GM18873 (cell line): ENCODE measurements at regions not wholly inside any gene's neighbourhood (a gene's known extent, or its start where the extent isn't known, plus 50 kb on each side); places are given as distances from the start of the nearest gene placed in this dataset.
"Not testable (repeated sequence)": the region's sequence is repeated elsewhere in the genome, so short reads cannot be mapped to it uniquely, and the experiment has no call there.

ENCODE experiments used
- ATAC-seq: cut with Tn5 transposase; IDR thresholded peaks from one replicate; pipeline ENCODE4 v1.9.1; 2021; ENCODE audit warnings: mild to moderate bottlenecking, moderate library complexity, moderate number of reproducible peaks; ENCODE audit not compliant: unreplicated experiment, low FRiP score

- no peak for ATAC-seq
Observed at GRCh38 chr19:28122734-28123133, 1090.2 kb downstream of the UQCRFS1 start.

- ATAC-seq: no peak
Observed at GRCh38 chr19:28118235-28118634, 1094.7 kb downstream of the UQCRFS1 start.

GRCh38 chr19:28117143-28117542, 1095.8 kb downstream of the UQCRFS1 start:
- ATAC-seq: no peak

- not testable (repeated sequence) for ATAC-seq
Observed at GRCh38 chr19:28116379-28116778, 1096.6 kb downstream of the UQCRFS1 start.

- no peak for ATAC-seq
Observed at GRCh38 chr19:28103921-28104320, 1109.0 kb downstream of the UQCRFS1 start.

- ATAC-seq: not testable (repeated sequence)
Observed at GRCh38 chr19:28084659-28085157, 1128.2 kb downstream of the UQCRFS1 start.

- no peak for ATAC-seq
Observed at GRCh38 chr19:28076628-28077027, 1136.3 kb downstream of the UQCRFS1 start.

- no peak for ATAC-seq
Observed at GRCh38 chr19:28075229-28075628, 1137.7 kb downstream of the UQCRFS1 start.

GRCh38 chr19:28074773-28075172, 1138.2 kb downstream of the UQCRFS1 start:
- no peak for ATAC-seq

- ATAC-seq: no peak
Observed at GRCh38 chr19:28067882-28068281, 1145.1 kb downstream of the UQCRFS1 start.

- no peak for ATAC-seq
Observed at GRCh38 chr19:28066988-28067387, 1146.0 kb downstream of the UQCRFS1 start.

GRCh38 chr19:28066161-28066560, 1146.8 kb downstream of the UQCRFS1 start:
- no peak for ATAC-seq

GRCh38 chr19:28065026-28065425, 1147.9 kb downstream of the UQCRFS1 start:
- ATAC-seq: no peak

- no peak for ATAC-seq
Observed at GRCh38 chr19:28063702-28064101, 1149.2 kb downstream of the UQCRFS1 start.

GRCh38 chr19:28061111-28061510, 1151.8 kb downstream of the UQCRFS1 start:
- ATAC-seq: no peak

- ATAC-seq: not testable (repeated sequence)
Observed at GRCh38 chr19:28057026-28057425, 1155.9 kb downstream of the UQCRFS1 start.

- no peak for ATAC-seq
Observed at GRCh38 chr19:28051047-28051446, 1161.9 kb downstream of the UQCRFS1 start.

- ATAC-seq: no peak
Observed at GRCh38 chr19:28049875-28050274, 1163.1 kb downstream of the UQCRFS1 start.

- ATAC-seq: no peak
Observed at GRCh38 chr19:28046932-28047331, 1166.0 kb downstream of the UQCRFS1 start.

GRCh38 chr19:28045621-28046020, 1167.3 kb downstream of the UQCRFS1 start:
- no peak for ATAC-seq

- ATAC-seq: no peak
Observed at GRCh38 chr19:28044477-28044876, 1168.5 kb downstream of the UQCRFS1 start.

GRCh38 chr19:28042516-28042915, 1170.4 kb downstream of the UQCRFS1 start:
- no peak for ATAC-seq
